ENCODE measurements at regions not wholly inside any gene's neighbourhood (a gene's known extent, or its start where the extent isn't known, plus 50 kb on each side); places are given as distances from the start of the nearest gene placed in this dataset.

DNA sequence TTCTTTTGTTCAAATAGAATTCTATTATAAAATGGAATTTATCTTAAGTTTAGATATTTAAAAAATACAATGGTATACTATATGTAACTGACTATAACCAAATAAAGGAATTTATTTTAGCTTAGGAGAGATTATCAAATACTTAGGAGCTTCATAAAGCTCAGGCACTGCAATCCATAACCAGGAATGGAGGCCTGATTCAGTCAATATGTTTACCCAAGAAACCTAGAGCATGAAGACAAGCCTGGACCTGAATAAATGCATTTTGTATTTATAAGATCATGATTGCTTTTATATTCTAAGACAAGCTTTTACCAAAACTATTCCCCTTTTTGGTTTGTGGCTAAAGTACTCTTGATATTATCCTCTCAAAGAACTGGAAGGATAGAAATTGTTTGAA is 742.6 kb downstream of the FAT4 start:
- ChIA-PET CTCF (no interaction called here), POLR2A (no interaction called here)
- dilution Hi-C loops (cut with MboI; ENCODE audit: extremely low pct_ligation_motif_present, low sequenced_read_pairs) = no loop called here
- H3K9me3 ChIP-seq (replicated peaks; ENCODE audit: control insufficient read depth, insufficient read depth, low read length) = no peaks in the 10 kb centered on the region
- no peaks in the 10 kb centered on the region for H3K36me3 ChIP-seq (ENCODE audit: control insufficient read depth in 2 of 2, extremely low read depth in 1 of 2, insufficient read depth in 2 of 2, low read length in 2 of 2)
- DNase-seq (ENCODE audit: low read depth, low spot score) (no peak), FAIRE-seq (no peak)
- H4K20me1 ChIP-seq (replicated peaks; ENCODE audit: control insufficient read depth, extremely low read depth, insufficient read depth, low read length) = no peaks in the 10 kb centered on the region
- no peaks in the 10 kb centered on the region for H3K27me3 ChIP-seq (ENCODE audit: control insufficient read depth in 2 of 2, insufficient read depth in 2 of 2, low read length in 2 of 2)
- no peak overlapping the region for H3K4me2 ChIP-seq (ENCODE audit: insufficient read depth, low read length)
- BruUV-seq (replicated peaks) = no TSS peak
- H3K4me1 ChIP-seq (ENCODE audit: control insufficient read depth, extremely low read depth, insufficient read depth, low read length) = no peaks in the 10 kb centered on the region
- H3K27ac ChIP-seq (ENCODE audit: insufficient read depth, low read depth, low read length) = no peak overlapping the region
- intact Hi-C loops (cut with micrococcal nuclease) = no loop called here
- H3K9me1 ChIP-seq (replicated peaks; ENCODE audit: control insufficient read depth, extremely low read depth, insufficient read depth, low read length) = no peaks in the 10 kb centered on the region
- H3K4me3 ChIP-seq (replicated peaks in 1 of 3; ENCODE audit: insufficient read depth in 1 of 3, low read depth in 1 of 3, low read length in 3 of 3) = no peak overlapping the region
- TF ChIP-seq MYC (IDR thresholded peaks at IDR 0.05; ENCODE audit: low read depth, low read length) (no peak), GATA2 (IDR thresholded peaks at IDR 0.05; ENCODE audit: insufficient read depth, insufficient read length, low read depth, low read length) (no peak), POLR2A (IDR thresholded peaks at IDR 0.05; ENCODE audit: low read depth, low read length) (no peak), POLR2AphosphoS5 (IDR thresholded peaks at IDR 0.05; ENCODE audit: insufficient read depth, low read depth, low read length) (no peak), JUN (IDR thresholded peaks at IDR 0.05; ENCODE audit: borderline replicate concordance, insufficient read depth, insufficient read length, low read depth) (no peak), EZH2 (IDR thresholded peaks at IDR 0.05; ENCODE audit: borderline replicate concordance, low read depth, low read length, severe bottlenecking) (no peak), FOS (IDR thresholded peaks at IDR 0.05; ENCODE audit: borderline replicate concordance, insufficient read depth, low read length) (no peak)
- TF ChIP-seq, protein P1, sequence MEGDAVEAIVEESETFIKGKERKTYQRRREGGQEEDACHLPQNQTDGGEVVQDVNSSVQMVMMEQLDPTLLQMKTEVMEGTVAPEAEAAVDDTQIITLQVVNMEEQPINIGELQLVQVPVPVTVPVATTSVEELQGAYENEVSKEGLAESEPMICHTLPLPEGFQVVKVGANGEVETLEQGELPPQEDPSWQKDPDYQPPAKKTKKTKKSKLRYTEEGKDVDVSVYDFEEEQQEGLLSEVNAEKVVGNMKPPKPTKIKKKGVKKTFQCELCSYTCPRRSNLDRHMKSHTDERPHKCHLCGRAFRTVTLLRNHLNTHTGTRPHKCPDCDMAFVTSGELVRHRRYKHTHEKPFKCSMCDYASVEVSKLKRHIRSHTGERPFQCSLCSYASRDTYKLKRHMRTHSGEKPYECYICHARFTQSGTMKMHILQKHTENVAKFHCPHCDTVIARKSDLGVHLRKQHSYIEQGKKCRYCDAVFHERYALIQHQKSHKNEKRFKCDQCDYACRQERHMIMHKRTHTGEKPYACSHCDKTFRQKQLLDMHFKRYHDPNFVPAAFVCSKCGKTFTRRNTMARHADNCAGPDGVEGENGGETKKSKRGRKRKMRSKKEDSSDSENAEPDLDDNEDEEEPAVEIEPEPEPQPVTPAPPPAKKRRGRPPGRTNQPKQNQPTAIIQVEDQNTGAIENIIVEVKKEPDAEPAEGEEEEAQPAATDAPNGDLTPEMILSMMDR (IDR thresholded peaks at IDR 0.05; ENCODE audit: extremely low read depth in 1 of 2, insufficient read depth in 1 of 2, low read depth in 1 of 2, low read length in 2 of 2) = no peak
- TF ChIP-seq, protein P2, sequence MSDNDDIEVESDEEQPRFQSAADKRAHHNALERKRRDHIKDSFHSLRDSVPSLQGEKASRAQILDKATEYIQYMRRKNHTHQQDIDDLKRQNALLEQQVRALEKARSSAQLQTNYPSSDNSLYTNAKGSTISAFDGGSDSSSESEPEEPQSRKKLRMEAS (IDR thresholded peaks at IDR 0.05; ENCODE audit: insufficient read depth, insufficient read length) = no peak
- no peaks in the 10 kb centered on the region for H3K79me2 ChIP-seq (ENCODE audit: control insufficient read depth, insufficient read depth, low read length)
- no peak overlapping the region for H3K9ac ChIP-seq (replicated peaks; ENCODE audit: extremely low read depth, insufficient read depth, low read length)
- H2AFZ ChIP-seq (ENCODE audit: low read depth, low read length) = no peak overlapping the region
